Right atrium auricular region (tissue), 2 donors: ENCODE measurements at regions not wholly inside any gene's neighbourhood (a gene's known extent, or its start where the extent isn't known, plus 50 kb on each side); places are given as distances from the start of the nearest gene placed in this dataset.

Experiments used
- DNase-seq: peaks from one replicate; pipeline ENCODE4 v3.0.0-alpha.2; 2019; ENCODE audit warnings: low spot score
- H3K27ac ChIP-seq, 2 donors: fragments of 200-600 bp; sonication (generic); 1 replicate in 1 of 2; 2 replicates in 1 of 2; pipeline ENCODE4 v1.5.1; 2016 to 2019
- H3K27me3 ChIP-seq, 2 donors: fragments of 200-600 bp; sonication (generic); one replicate each; pipeline versions ENCODE4 v1.5.1 to v1.6.0; 2017 to 2019
- H3K36me3 ChIP-seq: fragments of 200-600 bp; sonication (generic); one replicate; pipeline ENCODE4 v1.5.1; 2016
- H3K4me1 ChIP-seq, 2 donors: fragments of 200-600 bp; sonication (generic); one replicate each; pipeline versions ENCODE4 v1.5.1 to v1.6.0; 2017 to 2019
- H3K4me3 ChIP-seq, 2 donors: fragments of 200-600 bp; sonication (generic); 1 replicate in 1 of 2; 2 replicates in 1 of 2; pipeline ENCODE4 v1.5.1; 2017 to 2019; ENCODE audit warnings: mild to moderate bottlenecking in 1 of 2, moderate library complexity in 1 of 2
- H3K9me3 ChIP-seq, 2 donors: fragments of 200-600 bp; sonication (generic); one replicate each; pipeline ENCODE4 v1.5.1; 2019
- TF ChIP-seq, protein P1 (sequence below), 2 donors: fragments of 200-600 bp; sonication (generic); IDR thresholded peaks; one replicate each; pipeline ENCODE4 v1.5.1; 2019; ENCODE audit warnings: antibody characterized with exemption in 2 of 2

DNA sequence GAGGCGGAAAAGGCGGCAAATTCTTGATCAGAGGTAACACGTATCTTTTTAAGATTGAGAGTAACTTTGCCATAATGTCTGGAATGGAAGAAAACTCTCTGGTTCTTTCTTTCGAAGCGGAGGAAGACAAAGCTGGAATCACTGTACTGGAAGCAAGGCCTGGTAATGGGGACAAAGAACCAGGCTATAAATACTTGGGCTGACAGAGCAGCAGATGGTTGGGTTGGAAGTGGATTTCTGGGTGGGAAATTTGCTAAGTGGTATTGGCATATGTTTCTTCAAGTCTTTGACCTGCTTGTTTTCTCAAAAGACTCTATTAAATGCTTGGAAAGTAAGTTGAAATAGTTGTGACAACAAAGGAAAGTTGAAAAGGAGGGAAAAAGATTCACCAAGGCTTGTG lies 87.3 kb upstream of the SFMBT2 start:
- peaks cover 0 to 7% of the 10 kb centered on the region in 2 donors for H3K9me3 ChIP-seq
- H3K27me3 ChIP-seq = no peaks in the 10 kb centered on the region
- H3K36me3 ChIP-seq = no peaks in the 10 kb centered on the region
- H3K27ac ChIP-seq = no peak overlapping the region
- TF ChIP-seq, protein P1, sequence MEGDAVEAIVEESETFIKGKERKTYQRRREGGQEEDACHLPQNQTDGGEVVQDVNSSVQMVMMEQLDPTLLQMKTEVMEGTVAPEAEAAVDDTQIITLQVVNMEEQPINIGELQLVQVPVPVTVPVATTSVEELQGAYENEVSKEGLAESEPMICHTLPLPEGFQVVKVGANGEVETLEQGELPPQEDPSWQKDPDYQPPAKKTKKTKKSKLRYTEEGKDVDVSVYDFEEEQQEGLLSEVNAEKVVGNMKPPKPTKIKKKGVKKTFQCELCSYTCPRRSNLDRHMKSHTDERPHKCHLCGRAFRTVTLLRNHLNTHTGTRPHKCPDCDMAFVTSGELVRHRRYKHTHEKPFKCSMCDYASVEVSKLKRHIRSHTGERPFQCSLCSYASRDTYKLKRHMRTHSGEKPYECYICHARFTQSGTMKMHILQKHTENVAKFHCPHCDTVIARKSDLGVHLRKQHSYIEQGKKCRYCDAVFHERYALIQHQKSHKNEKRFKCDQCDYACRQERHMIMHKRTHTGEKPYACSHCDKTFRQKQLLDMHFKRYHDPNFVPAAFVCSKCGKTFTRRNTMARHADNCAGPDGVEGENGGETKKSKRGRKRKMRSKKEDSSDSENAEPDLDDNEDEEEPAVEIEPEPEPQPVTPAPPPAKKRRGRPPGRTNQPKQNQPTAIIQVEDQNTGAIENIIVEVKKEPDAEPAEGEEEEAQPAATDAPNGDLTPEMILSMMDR (IDR thresholded peaks at IDR 0.05) = no peak
- H3K4me3 ChIP-seq = no peak overlapping the region
- H3K4me1 ChIP-seq = no peaks in the 10 kb centered on the region
- no peak for DNase-seq

DNA sequence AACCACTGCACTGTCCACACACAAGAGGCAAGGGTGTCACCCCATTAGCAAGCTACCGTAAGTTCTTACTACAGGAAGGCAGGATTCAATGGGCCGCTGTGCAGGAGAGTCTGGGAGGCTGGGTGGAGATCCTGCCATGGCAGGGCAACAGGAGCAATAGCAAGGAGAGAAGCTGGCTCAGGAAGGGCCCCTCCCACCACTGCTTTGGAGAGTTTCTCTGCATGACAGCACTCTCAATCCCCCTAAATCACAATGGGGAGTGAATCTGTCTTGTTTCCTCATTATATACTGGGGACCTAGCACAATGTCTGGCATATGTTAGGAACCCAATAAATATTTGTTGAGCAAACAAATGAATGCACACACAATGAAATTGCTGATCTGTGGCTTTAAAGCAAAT lies 83.2 kb upstream of the SFMBT2 start:
- Histone ChIP-seq H3K27ac (no peak overlapping the region), H3K9me3 (no peaks in the 10 kb centered on the region), H3K36me3 (no peaks in the 10 kb centered on the region), H3K27me3 (no peaks in the 10 kb centered on the region), H3K4me1 (no peaks in the 10 kb centered on the region), H3K4me3 (no peak overlapping the region)
- TF ChIP-seq, protein P1 (IDR thresholded peaks at IDR 0.05) = no peak
- peak; percentile 23 for DNase-seq

DNA sequence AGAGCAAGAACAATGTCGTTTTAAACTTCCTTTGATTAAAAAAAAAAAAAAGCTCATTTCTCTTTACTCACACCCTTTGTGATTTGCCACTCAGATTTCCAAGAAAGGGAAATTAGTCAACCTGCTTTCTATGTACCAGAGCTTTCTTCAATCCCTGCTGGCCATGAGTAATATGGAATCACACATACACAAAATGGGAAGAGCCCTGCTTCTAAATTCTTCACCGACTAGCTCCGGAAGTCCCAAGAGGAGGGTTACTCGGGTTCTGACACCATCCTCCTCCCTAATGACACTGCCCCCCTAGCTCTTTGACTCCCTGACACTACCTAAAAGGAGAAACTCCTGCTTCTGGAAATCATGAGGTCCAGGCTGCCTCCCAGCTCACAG lies 81.8 kb upstream of the SFMBT2 start:
- H3K4me3 ChIP-seq = no peak overlapping the region
- no peak overlapping the region for H3K27ac ChIP-seq
- no peaks in the 10 kb centered on the region for H3K4me1 ChIP-seq
- TF ChIP-seq, protein P1 (IDR thresholded peaks at IDR 0.05) = no peak
- no peak for DNase-seq
- no peaks in the 10 kb centered on the region for H3K27me3 ChIP-seq
- H3K36me3 ChIP-seq = no peaks in the 10 kb centered on the region
- H3K9me3 ChIP-seq = no peaks in the 10 kb centered on the region

DNA sequence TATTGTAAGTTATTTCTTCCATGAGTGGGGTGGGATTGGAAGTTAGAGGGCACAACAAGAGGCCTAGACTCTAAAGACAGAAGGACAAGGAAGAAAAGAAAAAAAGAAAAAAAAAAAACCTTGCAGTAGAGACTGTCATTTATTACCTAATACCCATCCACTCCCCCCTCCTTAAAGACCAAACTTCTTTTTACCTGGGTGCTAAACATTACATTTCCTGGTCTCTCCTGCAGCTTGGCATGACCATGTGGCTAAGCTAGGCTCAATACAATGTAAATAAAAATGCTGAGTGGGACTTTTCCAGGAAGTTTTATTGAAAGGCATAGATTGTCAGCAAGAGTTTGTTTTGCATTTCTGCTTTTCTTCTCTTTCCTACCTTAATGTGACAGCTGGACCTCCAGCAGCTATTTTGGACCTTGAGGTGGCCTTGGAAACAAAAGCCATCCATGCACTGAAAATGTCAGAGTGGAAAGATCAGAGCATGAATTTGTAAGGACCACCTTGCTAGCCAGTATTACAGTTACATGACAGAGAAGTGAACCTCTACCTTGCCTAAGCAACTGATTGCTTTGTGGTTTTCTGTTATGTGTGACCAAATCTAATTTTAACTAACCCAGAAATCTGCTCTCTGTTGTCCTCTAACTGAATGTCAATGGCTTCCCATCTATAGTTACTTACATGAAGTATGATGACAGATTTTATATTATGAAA lies 81.3 kb upstream of the SFMBT2 start:
- TF ChIP-seq, protein P1 (IDR thresholded peaks at IDR 0.05) = no peak
- H3K4me1 ChIP-seq = no peaks in the 10 kb centered on the region

DNA sequence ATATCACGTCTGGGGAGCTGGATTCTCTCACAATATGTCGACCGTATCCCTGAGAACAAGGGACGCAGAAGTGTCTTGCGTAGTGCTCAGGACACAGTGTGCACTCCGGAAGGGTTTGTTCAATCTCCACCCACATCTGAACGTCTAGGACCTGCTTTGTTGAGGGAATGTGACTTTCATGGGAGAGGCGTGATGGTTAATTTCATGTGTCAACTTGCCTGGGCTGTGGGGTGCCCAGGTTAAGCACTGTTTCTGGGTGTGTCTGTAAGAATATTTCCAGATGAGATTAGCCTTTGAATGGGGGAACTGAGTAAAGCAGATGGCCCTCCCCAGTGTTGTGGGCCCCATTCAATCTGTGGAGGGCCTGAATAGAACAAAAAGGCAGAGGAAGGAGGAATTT lies 80.4 kb upstream of the SFMBT2 start:
- Histone ChIP-seq H3K4me3 (no peak overlapping the region), H3K27ac (no peak overlapping the region), H3K4me1 (no peaks in the 10 kb centered on the region), H3K9me3 (no peaks in the 10 kb centered on the region), H3K27me3 (no peaks in the 10 kb centered on the region), H3K36me3 (no peaks in the 10 kb centered on the region)
- DNase-seq = peak; percentile 21
- TF ChIP-seq, protein P1 (IDR thresholded peaks at IDR 0.05) = no peak

More for the DNA sequence above, 81.3 kb upstream of the SFMBT2 start:
- Histone ChIP-seq H3K27me3 (no peaks in the 10 kb centered on the region), H3K36me3 (no peaks in the 10 kb centered on the region), H3K9me3 (no peaks in the 10 kb centered on the region), H3K4me3 (no peak overlapping the region), H3K27ac (no peak overlapping the region)
- DNase-seq = no peak

DNA sequence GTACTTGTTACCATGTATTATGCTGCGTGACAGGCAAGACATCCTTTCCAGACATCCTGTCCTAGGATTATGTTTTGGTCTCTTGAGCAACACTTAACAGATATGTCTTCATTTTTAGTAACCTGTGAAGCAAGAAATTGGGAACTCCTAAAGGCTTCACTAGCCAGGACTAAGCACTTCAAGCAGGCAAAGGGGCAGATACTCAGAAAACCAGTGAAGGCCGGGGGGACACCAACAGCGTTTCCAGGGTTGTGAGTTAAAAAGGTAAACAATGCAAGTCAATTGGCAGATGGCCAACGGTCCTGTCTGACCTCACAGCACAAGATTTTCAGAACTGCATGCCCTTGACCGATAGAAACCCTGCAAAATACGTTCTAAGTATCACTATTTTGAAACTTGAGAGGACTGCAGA lies 77.6 kb upstream of the SFMBT2 start:
- H3K9me3 ChIP-seq = no peaks in the 10 kb centered on the region
- H3K36me3 ChIP-seq = no peaks in the 10 kb centered on the region
- no peak overlapping the region for H3K27ac ChIP-seq
- no peak overlapping the region for H3K4me3 ChIP-seq
- no peaks in the 10 kb centered on the region for H3K27me3 ChIP-seq
- TF ChIP-seq, protein P1 (IDR thresholded peaks at IDR 0.05) = no peak
- H3K4me1 ChIP-seq = no peaks in the 10 kb centered on the region
- DNase-seq = peak; percentile 58
